AG04450 (cell line): ENCODE measurements at regions not wholly inside any gene's neighbourhood (a gene's known extent, or its start where the extent isn't known, plus 50 kb on each side); places are given as distances from the start of the nearest gene placed in this dataset.
"Not testable (repeated sequence)": the region's sequence is repeated elsewhere in the genome, so short reads cannot be mapped to it uniquely, and the experiment has no call there.

Source experiments
- CTCF ChIA-PET: fragments of 300-600, 350-600 bp; formaldehyde crosslinking; extraction: SDS; loops from one replicate; lab custom pipeline; 2022; ENCODE audit warnings: antibody characterized with exemption, inconsistent platforms; lab: Charles Lee
- POLR2A ChIA-PET: fragments of 350-600 bp; formaldehyde crosslinking; extraction: SDS; loops from one replicate; lab custom pipeline; 2021; ENCODE audit warnings: antibody characterized with exemption, inconsistent platforms; lab: Yijun Ruan, JAX
- DNase-seq: peaks from one replicate; pipeline ENCODE4 v3.0.0-alpha.2; 2011; ENCODE audit warnings: low read depth, low spot score
- H3K27ac ChIP-seq: one replicate; pipeline ENCODE4 v1.5.1; 2012; ENCODE audit warnings: low read depth, low read length, control low read depth
- H3K27me3 ChIP-seq: one replicate; pipeline ENCODE4 v1.6.0; 2012; ENCODE audit warnings: low read length; ENCODE audit not compliant: control insufficient read depth, insufficient read depth
- H3K4me3 ChIP-seq: 2 replicates; pipeline ENCODE4 v1.5.1; 2011; ENCODE audit warnings: mild to moderate bottlenecking, low read depth, low read length, control low read depth
- H3K9me3 ChIP-seq: 2 replicates; pipeline ENCODE4 v1.5.1; 2012; ENCODE audit warnings: low read length; ENCODE audit not compliant: control insufficient read depth, insufficient read depth
- CTCF ChIP-seq: IDR thresholded peaks from 2 replicates; pipeline ENCODE4 v1.5.1; 2011; ENCODE audit warnings: low read depth, low read length, control low read depth, inconsistent platforms

- POLR2A ChIA-PET, result no interaction called here
- peaks cover 25% of the 10 kb centered on the region for H3K9me3 ChIP-seq
- no peak for TF ChIP-seq CTCF
- no peak overlapping the region for H3K4me3 ChIP-seq
- no peak overlapping the region for H3K27ac ChIP-seq
- CTCF ChIA-PET, result no interaction called here
- DNase-seq, result no peak
- H3K27me3 ChIP-seq, result no peaks in the 10 kb centered on the region
These were observed 910.0 kb downstream of the TMEM121 start for GRCh38 chr14:106436310-106436905.

- POLR2A ChIA-PET, result no interaction called here
These were observed 916.5 kb downstream of the TMEM121 start for GRCh38 chr14:106442857-106443256.

GRCh38 chr14:106455026-106455425, 928.6 kb downstream of the TMEM121 start:
- no peak for TF ChIP-seq CTCF

More at GRCh38 chr14:106442857-106443256, 916.5 kb downstream of the TMEM121 start:
- no peak overlapping the region for H3K27ac ChIP-seq
- H3K27me3 ChIP-seq, result no peaks in the 10 kb centered on the region
- CTCF ChIA-PET, result no interaction called here
- no peak for DNase-seq
- H3K9me3 ChIP-seq, result peaks cover 32% of the 10 kb centered on the region
- H3K4me3 ChIP-seq, result no peak overlapping the region
- no peak for TF ChIP-seq CTCF

GRCh38 chr14:106459971-106460730, 933.8 kb downstream of the TMEM121 start:
- Histone ChIP-seq H3K4me3 (no peak overlapping the region), H3K9me3 (peaks cover 33% of the 10 kb centered on the region), H3K27ac (no peak overlapping the region), H3K27me3 (no peaks in the 10 kb centered on the region)
- ChIA-PET POLR2A (no interaction called here), CTCF (no interaction called here)
- no peak for TF ChIP-seq CTCF
- no peak for DNase-seq

More at GRCh38 chr14:106455026-106455425, 928.6 kb downstream of the TMEM121 start:
- H3K4me3 ChIP-seq, result no peak overlapping the region
- H3K9me3 ChIP-seq, result peaks cover 31% of the 10 kb centered on the region
- no peaks in the 10 kb centered on the region for H3K27me3 ChIP-seq
- ChIA-PET POLR2A (no interaction called here), CTCF (no interaction called here)
- DNase-seq, result no peak
- no peak overlapping the region for H3K27ac ChIP-seq

- Histone ChIP-seq H3K27ac (no peak overlapping the region), H3K9me3 (peaks cover 33% of the 10 kb centered on the region), H3K27me3 (no peaks in the 10 kb centered on the region), H3K4me3 (no peak overlapping the region)
- ChIA-PET POLR2A (no interaction called here), CTCF (no interaction called here)
- no peak for TF ChIP-seq CTCF
- DNase-seq, result no peak
These were observed 934.5 kb downstream of the TMEM121 start for GRCh38 chr14:106460916-106461315.

- DNase-seq, H3K27ac ChIP-seq, CTCF ChIA-PET, H3K9me3 ChIP-seq, POLR2A ChIA-PET, H3K27me3 ChIP-seq, H3K4me3 ChIP-seq: not testable (repeated sequence)
These were observed 940.1 kb downstream of the TMEM121 start for GRCh38 chr14:106466483-106466882.

GRCh38 chr14:106468869-106469268, 942.5 kb downstream of the TMEM121 start:
- CTCF ChIA-PET, H3K4me3 ChIP-seq: not testable (repeated sequence)

More at GRCh38 chr14:106468869-106469268, 942.5 kb downstream of the TMEM121 start:
- H3K27me3 ChIP-seq, H3K27ac ChIP-seq, DNase-seq, H3K9me3 ChIP-seq, POLR2A ChIA-PET: not testable (repeated sequence)
